Activated naive CD4-positive, alpha-beta T cell treated with anti-CD3 and anti-CD28 coated beads, Interleukin-2, amount 10 ng/mL, durations not matched to agents 7 days and 5 days (primary cell): ENCODE measurements at regions not wholly inside any gene's neighbourhood (a gene's known extent, or its start where the extent isn't known, plus 50 kb on each side); places are given as distances from the start of the nearest gene placed in this dataset.
"Not testable (repeated sequence)": the region's sequence is repeated elsewhere in the genome, so short reads cannot be mapped to it uniquely, and the experiment has no call there.

ENCODE experiments used
- CTCF ChIA-PET: fragments of 350-600 bp; sonication (Branson Sonifier 250); formaldehyde crosslinking; loops from one replicate; lab custom pipeline; 2021; ENCODE audit warnings: antibody characterized with exemption; lab: Charles Lee
- DNase-seq: peaks from one replicate; pipeline ENCODE4 v3.0.0-alpha.2; 2020
- H3K27ac Mint-ChIP-seq: one replicate; pipeline ENCODE4 v1.8.0; 2021; ENCODE audit warnings: mild to moderate bottlenecking, moderate library complexity, mixed read lengths
- H3K27me3 Mint-ChIP-seq: one replicate; pipeline ENCODE4 v1.8.0; 2021; ENCODE audit warnings: mild to moderate bottlenecking, mixed read lengths
- H3K36me3 Mint-ChIP-seq: one replicate; pipeline ENCODE4 v1.8.0; 2021; ENCODE audit warnings: mixed read lengths
- H3K4me1 Mint-ChIP-seq: one replicate; pipeline ENCODE4 v1.8.0; 2021; ENCODE audit warnings: mixed read lengths
- H3K4me3 Mint-ChIP-seq: one replicate; pipeline ENCODE4 v1.8.0; 2021; ENCODE audit warnings: mild to moderate bottlenecking, moderate library complexity, mixed read lengths
- H3K9me3 Mint-ChIP-seq: one replicate; pipeline ENCODE4 v1.8.0; 2021; ENCODE audit warnings: mixed read lengths

DNA sequence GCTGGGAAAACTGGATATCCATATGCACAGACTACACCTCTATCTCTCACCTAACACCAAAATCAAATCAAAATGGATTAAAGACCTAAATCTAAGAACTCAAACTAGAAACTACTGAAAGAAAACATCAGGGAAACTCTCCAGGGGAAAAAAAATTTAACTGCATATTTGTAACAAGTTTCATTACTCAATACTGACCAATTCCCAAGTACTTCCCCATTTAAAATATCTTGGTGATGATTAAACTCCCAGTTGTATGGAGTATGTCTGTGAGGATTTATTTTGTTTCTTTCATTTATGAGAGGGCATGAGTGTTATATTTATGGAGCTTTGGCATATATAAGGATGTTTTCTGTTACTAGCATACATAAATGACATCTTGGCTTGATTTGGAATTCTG lies 112.3 kb upstream of the IL15 start:
- no peaks in the 10 kb centered on the region for H3K36me3 Mint-ChIP-seq
- DNase-seq, result no peak
- H3K9me3 Mint-ChIP-seq, result no peaks in the 10 kb centered on the region

DNA sequence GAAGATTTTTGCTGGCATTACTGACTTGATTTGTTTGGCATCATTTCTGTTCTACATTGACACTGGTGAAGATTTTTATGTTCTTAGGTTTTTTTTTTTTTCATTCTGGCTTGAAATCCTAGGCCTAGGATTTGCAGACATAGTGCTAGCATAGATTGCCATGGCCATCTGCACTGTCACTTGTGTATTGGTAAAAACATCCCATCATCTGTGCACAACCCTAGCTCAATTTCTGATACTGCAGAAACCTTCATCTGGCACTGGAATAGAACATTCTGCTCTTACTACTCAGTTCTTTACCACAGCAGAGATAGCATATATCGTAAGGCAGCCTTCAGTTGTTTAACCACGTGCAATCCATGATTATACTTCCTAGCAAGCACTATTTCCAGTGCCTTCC lies 111.5 kb upstream of the IL15 start:
- no peaks in the 10 kb centered on the region for H3K9me3 Mint-ChIP-seq
- CTCF ChIA-PET, result no interaction called here
- no peak for DNase-seq
- H3K4me1 Mint-ChIP-seq, result no peaks in the 10 kb centered on the region
- H3K27me3 Mint-ChIP-seq, result no peaks in the 10 kb centered on the region
- H3K36me3 Mint-ChIP-seq, result no peaks in the 10 kb centered on the region
- H3K4me3 Mint-ChIP-seq, result no peak overlapping the region
- no peak overlapping the region for H3K27ac Mint-ChIP-seq

More for the DNA sequence above, 112.3 kb upstream of the IL15 start:
- CTCF ChIA-PET, result no interaction called here
- no peak overlapping the region for H3K4me3 Mint-ChIP-seq
- no peaks in the 10 kb centered on the region for H3K4me1 Mint-ChIP-seq
- no peak overlapping the region for H3K27ac Mint-ChIP-seq
- no peaks in the 10 kb centered on the region for H3K27me3 Mint-ChIP-seq

DNA sequence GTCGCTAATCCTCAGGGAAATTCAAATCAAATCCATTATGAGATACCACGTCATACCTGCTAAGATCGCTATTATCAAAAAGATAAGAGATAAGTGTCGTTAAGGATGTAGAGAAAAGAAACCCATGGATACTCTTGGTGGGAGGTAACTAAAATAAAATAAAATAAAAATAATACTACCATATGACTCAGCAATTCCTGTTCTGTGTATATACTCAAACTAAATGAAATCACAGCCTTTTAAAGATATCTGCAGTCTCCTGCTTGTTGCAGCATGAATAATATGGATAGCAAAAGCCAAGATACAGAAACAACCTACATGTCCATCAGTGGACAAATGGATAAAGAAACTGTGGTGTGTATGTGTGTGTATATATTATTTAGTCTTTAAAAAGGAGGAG lies 105.8 kb upstream of the IL15 start:
- Mint-ChIP-seq H3K27me3 (no peaks in the 10 kb centered on the region), H3K4me3 (no peak overlapping the region), H3K4me1 (no peaks in the 10 kb centered on the region), H3K27ac (no peak overlapping the region), H3K36me3 (no peaks in the 10 kb centered on the region), H3K9me3 (no peaks in the 10 kb centered on the region)
- CTCF ChIA-PET, result no interaction called here
- no peak for DNase-seq

DNA sequence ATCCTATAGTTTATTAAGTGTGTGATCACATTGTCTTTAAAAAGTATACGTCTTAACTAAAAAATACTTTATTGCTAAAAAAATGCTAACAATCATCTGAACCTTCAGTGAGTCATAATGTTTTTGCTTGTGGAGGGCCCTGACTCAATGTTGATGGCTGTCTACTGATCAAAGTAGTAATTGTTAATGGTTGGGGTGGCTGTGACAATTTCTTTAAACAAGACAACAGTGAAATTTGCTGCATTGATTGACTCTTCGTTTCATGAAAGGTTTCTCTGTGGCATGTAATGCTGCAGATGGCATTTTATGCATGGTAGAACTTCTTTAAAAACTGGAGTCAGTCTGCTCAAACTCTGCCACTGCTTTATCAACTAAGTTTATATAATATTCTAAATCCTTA lies 101.4 kb upstream of the IL15 start:
- Mint-ChIP-seq H3K4me1 (no peaks in the 10 kb centered on the region), H3K27ac (no peak overlapping the region)
- CTCF ChIA-PET, result no interaction called here

DNA sequence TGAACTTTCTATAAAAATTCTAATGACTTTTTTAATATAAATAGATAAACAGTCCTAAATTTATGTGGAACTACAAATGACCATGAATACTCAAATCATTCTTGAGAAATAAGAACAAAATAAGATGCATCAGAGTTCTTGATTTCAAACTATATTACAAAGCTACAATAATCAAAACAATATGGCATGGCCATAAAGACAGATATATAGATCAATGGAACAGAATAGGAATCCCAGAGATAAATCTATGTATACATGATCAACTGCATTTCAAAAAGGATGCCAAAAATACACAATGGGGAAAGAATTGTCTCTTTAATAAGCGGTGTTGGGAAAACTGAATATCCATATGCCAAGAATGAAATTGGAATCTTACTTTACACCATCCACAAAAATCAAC lies 98.4 kb upstream of the IL15 start:
- Mint-ChIP-seq H3K9me3 (peaks cover 5% of the 10 kb centered on the region), H3K4me3 (no peak overlapping the region), H3K27me3 (no peaks in the 10 kb centered on the region), H3K36me3 (no peaks in the 10 kb centered on the region), H3K4me1 (no peaks in the 10 kb centered on the region), H3K27ac (no peak overlapping the region)
- CTCF ChIA-PET, result no interaction called here
- no peak for DNase-seq

More for the DNA sequence above, 101.4 kb upstream of the IL15 start:
- DNase-seq, result no peak
- H3K4me3 Mint-ChIP-seq, result no peak overlapping the region
- H3K27me3 Mint-ChIP-seq, result no peaks in the 10 kb centered on the region
- H3K9me3 Mint-ChIP-seq, result peaks cover 5% of the 10 kb centered on the region
- H3K36me3 Mint-ChIP-seq, result no peaks in the 10 kb centered on the region

DNA sequence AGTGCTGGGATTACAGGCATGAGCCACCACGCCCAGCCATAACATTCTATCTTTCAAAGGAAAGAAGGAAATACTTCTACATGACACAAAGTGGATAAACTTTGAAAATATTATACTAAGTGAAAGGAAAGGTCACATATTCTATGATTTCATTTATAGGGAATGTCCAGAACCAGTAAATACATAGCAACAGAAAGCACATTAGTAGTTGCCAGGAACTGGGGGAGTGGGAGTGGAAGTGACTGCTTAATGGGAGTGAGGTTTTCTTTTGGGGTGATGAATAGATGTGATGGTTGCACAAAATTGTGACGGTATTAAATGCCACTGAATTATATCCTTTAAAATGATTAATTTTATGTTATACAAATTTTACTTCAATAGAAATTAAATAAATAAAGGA lies 95.7 kb upstream of the IL15 start:
- peaks cover 5% of the 10 kb centered on the region for H3K9me3 Mint-ChIP-seq
- no peaks in the 10 kb centered on the region for H3K36me3 Mint-ChIP-seq
- H3K4me1 Mint-ChIP-seq, result no peaks in the 10 kb centered on the region
- no peak overlapping the region for H3K4me3 Mint-ChIP-seq
- CTCF ChIA-PET, result no interaction called here
- no peaks in the 10 kb centered on the region for H3K27me3 Mint-ChIP-seq
- H3K27ac Mint-ChIP-seq, result no peak overlapping the region
- DNase-seq, result no peak

DNA sequence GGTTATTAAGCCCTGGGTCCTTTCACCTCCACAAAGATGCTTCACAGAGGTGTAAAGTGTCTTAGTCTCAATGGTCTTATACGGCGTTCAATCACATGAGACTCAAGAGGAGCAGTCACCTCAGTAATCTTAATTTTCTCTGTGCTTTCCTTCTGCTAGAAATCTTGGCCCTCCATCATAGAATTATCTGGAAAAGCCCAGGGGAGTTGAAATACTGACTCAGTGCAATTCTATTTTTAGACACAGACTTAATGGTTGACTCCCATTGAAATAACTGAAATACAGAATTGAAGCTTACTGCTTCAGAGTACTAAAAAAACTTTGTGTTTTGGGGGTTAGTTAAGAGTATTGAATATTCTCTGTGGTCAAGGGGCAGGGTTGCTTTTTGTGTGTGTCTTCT lies 94.5 kb upstream of the IL15 start:
- CTCF ChIA-PET, result no interaction called here
- Mint-ChIP-seq H3K4me1 (no peaks in the 10 kb centered on the region), H3K4me3 (no peak overlapping the region), H3K36me3 (no peaks in the 10 kb centered on the region), H3K9me3 (peaks cover 5% of the 10 kb centered on the region), H3K27me3 (no peaks in the 10 kb centered on the region), H3K27ac (no peak overlapping the region)
- no peak for DNase-seq

DNA sequence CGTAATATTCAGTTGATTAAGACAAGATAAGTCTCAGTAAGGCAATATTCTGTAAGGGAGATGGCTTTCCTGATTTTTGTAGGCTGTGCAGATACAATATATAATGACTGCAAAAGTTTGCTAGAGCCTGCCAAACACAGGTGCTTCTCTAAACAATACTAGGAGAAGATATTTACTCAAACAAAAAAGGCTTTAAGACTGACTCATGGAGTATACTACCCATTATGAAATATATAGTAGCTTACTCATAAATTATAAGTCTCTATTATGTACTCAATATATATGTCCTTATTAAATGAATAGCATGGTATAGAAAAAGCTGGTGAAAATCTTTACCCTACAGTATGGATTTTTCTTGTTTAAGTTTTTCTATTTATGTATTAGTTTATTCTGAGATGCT lies 93.2 kb upstream of the IL15 start:
- Mint-ChIP-seq H3K4me3 (no peak overlapping the region), H3K4me1 (no peaks in the 10 kb centered on the region), H3K27me3 (no peaks in the 10 kb centered on the region), H3K9me3 (peaks cover 3% of the 10 kb centered on the region), H3K27ac (no peak overlapping the region), H3K36me3 (no peaks in the 10 kb centered on the region)
- CTCF ChIA-PET, result no interaction called here
- no peak for DNase-seq

DNA sequence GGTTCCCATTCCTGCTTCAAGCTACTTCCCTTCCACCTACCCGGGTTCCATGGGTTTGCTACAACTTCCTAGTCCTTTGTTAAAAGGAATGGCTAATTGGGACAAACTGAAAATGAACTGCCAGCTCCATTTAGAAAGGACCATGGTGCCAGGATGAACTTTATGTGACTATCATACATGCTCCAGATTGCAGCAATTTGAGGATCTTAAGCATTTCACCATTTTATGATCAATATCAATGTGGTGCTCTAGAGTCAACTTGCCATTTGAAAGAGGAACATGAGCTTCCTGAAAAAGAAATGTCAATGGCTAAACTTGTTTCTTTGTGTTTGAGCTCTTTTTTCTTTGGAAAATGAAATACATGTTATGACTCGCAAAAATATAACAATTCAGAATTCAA lies 92.7 kb upstream of the IL15 start:
- H3K36me3 Mint-ChIP-seq, result no peaks in the 10 kb centered on the region
- no peak overlapping the region for H3K4me3 Mint-ChIP-seq
- H3K9me3 Mint-ChIP-seq, result no peaks in the 10 kb centered on the region
- no peaks in the 10 kb centered on the region for H3K4me1 Mint-ChIP-seq
- no peak for DNase-seq
- CTCF ChIA-PET, result no interaction called here
- H3K27ac Mint-ChIP-seq, result no peak overlapping the region
- H3K27me3 Mint-ChIP-seq, result no peaks in the 10 kb centered on the region

DNA sequence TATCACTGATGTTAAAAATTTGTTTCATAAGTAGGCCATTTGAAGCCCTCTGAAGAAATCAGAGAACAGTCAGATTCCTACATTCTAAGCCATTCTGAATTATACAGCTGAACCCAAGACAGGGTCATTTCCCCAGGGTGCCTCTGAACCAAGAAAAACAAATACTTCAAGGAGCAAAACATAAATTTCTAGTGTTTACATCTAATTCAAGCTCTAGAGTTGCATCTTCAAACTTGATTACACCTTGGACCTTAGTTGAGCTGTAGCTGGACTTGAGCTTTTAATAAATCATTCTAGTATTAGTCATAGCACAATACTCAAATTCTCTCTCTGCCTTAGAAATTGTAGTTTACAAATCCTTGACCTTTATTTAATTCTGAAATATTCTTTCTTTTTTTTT lies 87.6 kb upstream of the IL15 start:
- CTCF ChIA-PET, result no interaction called here
- no peaks in the 10 kb centered on the region for H3K27me3 Mint-ChIP-seq
- no peak overlapping the region for H3K4me3 Mint-ChIP-seq
- no peak for DNase-seq
- H3K4me1 Mint-ChIP-seq, result no peaks in the 10 kb centered on the region
- no peak overlapping the region for H3K27ac Mint-ChIP-seq
- peaks cover 3% of the 10 kb centered on the region for H3K9me3 Mint-ChIP-seq
- no peaks in the 10 kb centered on the region for H3K36me3 Mint-ChIP-seq

DNA sequence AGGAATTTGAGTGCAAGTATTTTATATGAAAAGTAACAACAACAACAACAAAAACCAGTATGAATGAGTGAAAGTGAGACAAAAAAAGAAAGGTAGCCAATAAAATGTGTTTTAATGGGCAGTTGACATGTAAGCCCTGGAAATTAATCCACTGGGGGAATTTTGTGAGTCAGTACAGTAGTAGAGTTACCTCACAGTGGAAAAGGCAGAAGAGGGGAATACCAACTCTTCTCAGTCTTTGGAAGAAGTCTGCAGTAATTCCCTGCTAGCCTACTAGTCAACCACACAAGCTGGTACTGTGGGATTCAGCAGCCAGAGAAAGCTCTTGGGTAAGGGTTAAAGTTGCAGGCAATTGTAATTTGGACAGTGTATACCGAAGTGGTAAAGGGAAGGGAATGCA lies 76.3 kb upstream of the IL15 start:
- no peak overlapping the region for H3K27ac Mint-ChIP-seq
- H3K4me1 Mint-ChIP-seq, result no peaks in the 10 kb centered on the region
- no peaks in the 10 kb centered on the region for H3K9me3 Mint-ChIP-seq
- CTCF ChIA-PET, result no interaction called here
- no peak for DNase-seq
- no peak overlapping the region for H3K4me3 Mint-ChIP-seq
- no peaks in the 10 kb centered on the region for H3K36me3 Mint-ChIP-seq
- H3K27me3 Mint-ChIP-seq, result no peaks in the 10 kb centered on the region

DNA sequence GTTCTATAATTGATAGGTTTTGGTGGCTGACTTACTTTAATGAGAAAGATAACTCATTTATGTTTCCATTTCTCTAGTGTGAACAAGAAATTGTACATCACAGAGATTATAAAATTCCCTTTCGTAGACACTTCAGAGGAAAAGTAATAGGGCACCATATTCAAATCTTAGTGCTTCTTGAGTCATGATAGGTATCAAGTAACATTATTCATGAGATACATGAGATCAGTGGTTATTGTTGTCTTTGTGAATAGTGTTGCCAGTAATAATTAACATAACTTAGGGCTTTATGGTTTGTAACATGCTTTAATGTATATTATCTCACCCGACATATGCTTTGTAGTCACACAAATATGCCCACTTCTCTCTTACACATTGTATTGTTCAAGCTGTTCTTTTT lies 73.7 kb upstream of the IL15 start:
- H3K4me1 Mint-ChIP-seq, result no peaks in the 10 kb centered on the region
- CTCF ChIA-PET, result no interaction called here

DNA sequence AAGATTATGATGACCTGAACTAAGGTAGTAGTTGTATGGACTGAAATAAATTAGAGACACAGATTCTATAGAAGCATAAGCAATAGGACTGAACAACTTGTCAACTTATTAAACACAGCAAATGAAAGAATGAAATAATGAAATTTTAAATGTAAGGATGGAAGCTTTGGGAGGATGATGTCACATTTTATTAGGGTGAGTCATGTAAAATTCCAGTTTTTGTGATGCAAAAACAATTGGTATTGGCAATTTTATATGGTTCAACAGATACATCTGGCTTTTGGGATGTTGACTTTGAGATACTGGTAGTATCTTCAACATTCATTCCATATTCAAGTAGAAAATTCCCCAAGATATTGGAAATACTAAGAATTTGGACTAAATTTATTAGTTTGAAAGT lies 72.7 kb upstream of the IL15 start:
- Mint-ChIP-seq H3K36me3 (no peaks in the 10 kb centered on the region), H3K27ac (no peak overlapping the region)

More for the DNA sequence above, 73.7 kb upstream of the IL15 start:
- no peaks in the 10 kb centered on the region for H3K27me3 Mint-ChIP-seq
- no peak overlapping the region for H3K4me3 Mint-ChIP-seq
- H3K9me3 Mint-ChIP-seq, result no peaks in the 10 kb centered on the region
- H3K36me3 Mint-ChIP-seq, result no peaks in the 10 kb centered on the region
- H3K27ac Mint-ChIP-seq, result no peak overlapping the region
- DNase-seq, result no peak

DNA sequence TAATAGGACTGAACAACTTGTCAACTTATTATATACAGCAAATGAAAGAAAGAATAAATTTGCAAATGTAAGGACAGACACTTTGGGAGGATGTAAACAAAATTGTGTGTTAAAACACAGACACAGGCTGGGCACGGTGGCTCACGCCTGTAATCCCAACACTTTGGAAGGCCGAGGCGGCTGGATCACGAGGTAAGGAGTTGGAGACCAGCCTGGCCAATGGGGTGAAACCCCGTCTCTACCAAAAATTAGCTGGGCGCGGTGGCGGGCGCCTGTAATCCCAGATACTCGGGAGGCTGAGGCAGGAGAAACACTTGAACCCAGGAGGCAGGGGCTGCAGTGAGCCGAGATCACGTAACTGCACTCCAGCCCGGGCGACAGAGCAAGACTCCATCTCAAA lies 71.4 kb upstream of the IL15 start:
- DNase-seq, H3K4me3 Mint-ChIP-seq, CTCF ChIA-PET, H3K36me3 Mint-ChIP-seq, H3K27ac Mint-ChIP-seq, H3K4me1 Mint-ChIP-seq, H3K27me3 Mint-ChIP-seq, H3K9me3 Mint-ChIP-seq: not testable (repeated sequence)

More for the DNA sequence above, 72.7 kb upstream of the IL15 start:
- DNase-seq, result no peak
- Mint-ChIP-seq H3K27me3 (no peaks in the 10 kb centered on the region), H3K4me3 (no peak overlapping the region), H3K9me3 (no peaks in the 10 kb centered on the region), H3K4me1 (no peaks in the 10 kb centered on the region)
- CTCF ChIA-PET, result no interaction called here

DNA sequence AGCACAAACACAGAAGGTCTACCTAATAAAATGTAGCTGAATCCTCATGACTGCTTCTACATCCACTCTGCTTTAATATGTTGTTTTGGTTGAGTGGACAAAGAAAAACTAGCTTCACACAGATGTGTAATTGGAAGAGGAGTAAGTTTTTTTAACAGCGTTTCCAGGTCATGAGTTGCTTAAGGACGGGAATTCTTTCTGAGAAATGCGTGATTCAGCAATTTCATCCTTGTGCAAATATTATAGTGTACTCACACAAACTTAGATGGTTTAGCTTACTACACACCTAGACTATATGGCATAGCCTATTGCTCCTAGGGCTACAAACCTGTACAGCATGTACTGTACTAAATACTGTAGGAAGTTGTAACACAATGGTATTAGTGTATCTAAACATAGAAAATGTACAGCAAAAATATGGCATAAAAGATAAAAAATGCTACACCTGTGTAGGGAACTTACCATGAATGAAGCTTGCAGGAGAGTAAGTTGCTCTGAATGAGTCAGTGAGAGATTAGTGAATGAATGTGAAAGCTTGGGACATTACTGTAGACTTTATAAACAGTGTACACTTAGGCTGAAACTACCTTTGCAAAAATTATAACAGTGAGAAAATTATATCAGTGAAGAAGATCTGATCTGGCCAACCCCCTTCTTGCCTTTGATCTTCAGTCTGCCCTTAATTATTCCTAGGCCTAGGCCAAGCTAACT lies 70.8 kb upstream of the IL15 start:
- CTCF ChIA-PET, result no interaction called here
- no peaks in the 10 kb centered on the region for H3K9me3 Mint-ChIP-seq
- H3K36me3 Mint-ChIP-seq, result no peaks in the 10 kb centered on the region
- H3K27me3 Mint-ChIP-seq, result no peaks in the 10 kb centered on the region
- H3K27ac Mint-ChIP-seq, result no peak overlapping the region
- H3K4me1 Mint-ChIP-seq, result no peaks in the 10 kb centered on the region
- no peak overlapping the region for H3K4me3 Mint-ChIP-seq
- DNase-seq, result no peak
